HG03432 (cell line): ENCODE measurements at regions not wholly inside any gene's neighbourhood (a gene's known extent, or its start where the extent isn't known, plus 50 kb on each side); places are given as distances from the start of the nearest gene placed in this dataset.
"Not testable (repeated sequence)": the region's sequence is repeated elsewhere in the genome, so short reads cannot be mapped to it uniquely, and the experiment has no call there.

Experiments
- ATAC-seq: cut with Tn5 transposase; IDR thresholded peaks from one replicate; pipeline ENCODE4 v1.9.1; 2021; ENCODE audit warnings: mild to moderate bottlenecking, moderate library complexity; ENCODE audit not compliant: unreplicated experiment

DNA sequence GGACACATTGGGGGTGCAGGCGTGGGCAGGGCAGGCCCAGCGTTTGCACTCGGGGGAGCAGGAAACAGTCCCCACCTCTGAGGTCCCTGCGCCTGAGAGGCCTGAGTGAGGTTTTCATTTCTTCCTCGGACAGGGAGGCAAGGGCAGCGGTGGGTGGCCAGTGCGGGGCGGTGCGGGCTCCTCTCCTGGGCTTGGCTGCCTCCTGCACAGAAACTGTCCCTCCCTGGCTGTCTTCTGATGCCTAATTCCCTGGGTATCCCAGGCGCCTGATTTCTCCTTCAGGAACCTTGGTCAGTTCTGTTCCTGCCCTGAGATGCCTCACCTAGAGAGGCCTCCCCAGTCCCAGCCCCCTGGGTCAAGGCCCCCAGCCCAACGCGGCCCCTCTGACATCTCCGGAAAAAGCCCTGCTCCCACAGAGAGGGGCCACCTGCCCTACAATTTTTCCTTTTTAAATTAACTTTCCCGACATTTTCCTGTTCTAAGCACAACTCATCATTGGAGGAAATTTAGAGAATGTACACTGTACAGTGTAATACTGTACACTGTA, 260.3 kb downstream of the ADGRD1 start:
- ATAC-seq: no peak

DNA sequence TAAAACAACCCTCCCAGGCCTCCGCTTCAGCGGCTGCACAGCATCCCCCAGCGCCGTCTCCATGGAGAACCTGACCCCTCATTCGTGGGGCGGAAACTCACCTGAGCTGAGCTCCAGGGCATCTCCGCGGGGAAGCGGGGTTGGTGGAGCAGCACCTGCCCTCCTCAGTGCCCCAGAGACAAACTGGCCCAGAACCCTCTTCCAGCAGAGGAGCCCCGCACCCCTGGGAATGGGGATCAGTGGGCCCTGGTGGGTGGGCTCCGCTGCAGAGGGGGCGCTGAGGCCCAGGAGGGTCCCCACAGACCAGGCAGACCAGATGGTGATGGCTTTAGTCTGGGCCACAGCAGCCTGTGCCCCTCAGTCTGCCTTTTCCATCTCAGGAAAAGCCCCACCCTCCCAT, 261.2 kb downstream of the ADGRD1 start:
- ATAC-seq: not testable (repeated sequence)

DNA sequence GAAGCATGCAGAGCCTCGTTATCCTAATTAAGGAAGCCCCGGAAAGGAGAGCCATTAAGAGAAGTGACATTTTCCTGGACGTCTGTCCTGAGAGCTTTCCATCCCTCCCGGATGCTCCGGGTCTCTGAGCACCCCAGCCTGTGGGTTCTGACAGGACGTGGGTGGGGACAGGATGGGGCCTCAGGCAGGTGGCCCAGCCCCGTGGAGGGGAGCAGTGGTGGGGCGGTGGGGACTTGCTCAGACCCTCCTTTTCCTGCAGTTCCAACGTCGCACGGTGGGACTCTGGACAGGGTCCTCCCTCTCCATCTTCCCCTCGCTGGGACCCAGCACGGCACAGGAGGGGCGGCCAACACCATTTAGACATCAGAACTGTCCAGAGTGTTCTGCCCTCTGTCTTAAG, 262.9 kb downstream of the ADGRD1 start:
- not testable (repeated sequence) for ATAC-seq

- ATAC-seq: no peak
Observed at GRCh38 chr12:131217024-131217586, 263.4 kb downstream of the ADGRD1 start.

- peak; percentile 40 for ATAC-seq
Observed at GRCh38 chr12:131218026-131218922, 264.6 kb downstream of the ADGRD1 start.

- ATAC-seq: peak; percentile 15
Observed at GRCh38 chr12:131218923-131219669, 265.4 kb downstream of the ADGRD1 start.

GRCh38 chr12:131219670-131220330, 266.1 kb downstream of the ADGRD1 start:
- no peak for ATAC-seq

GRCh38 chr12:131220331-131220685, 266.6 kb downstream of the ADGRD1 start:
- no peak for ATAC-seq

DNA sequence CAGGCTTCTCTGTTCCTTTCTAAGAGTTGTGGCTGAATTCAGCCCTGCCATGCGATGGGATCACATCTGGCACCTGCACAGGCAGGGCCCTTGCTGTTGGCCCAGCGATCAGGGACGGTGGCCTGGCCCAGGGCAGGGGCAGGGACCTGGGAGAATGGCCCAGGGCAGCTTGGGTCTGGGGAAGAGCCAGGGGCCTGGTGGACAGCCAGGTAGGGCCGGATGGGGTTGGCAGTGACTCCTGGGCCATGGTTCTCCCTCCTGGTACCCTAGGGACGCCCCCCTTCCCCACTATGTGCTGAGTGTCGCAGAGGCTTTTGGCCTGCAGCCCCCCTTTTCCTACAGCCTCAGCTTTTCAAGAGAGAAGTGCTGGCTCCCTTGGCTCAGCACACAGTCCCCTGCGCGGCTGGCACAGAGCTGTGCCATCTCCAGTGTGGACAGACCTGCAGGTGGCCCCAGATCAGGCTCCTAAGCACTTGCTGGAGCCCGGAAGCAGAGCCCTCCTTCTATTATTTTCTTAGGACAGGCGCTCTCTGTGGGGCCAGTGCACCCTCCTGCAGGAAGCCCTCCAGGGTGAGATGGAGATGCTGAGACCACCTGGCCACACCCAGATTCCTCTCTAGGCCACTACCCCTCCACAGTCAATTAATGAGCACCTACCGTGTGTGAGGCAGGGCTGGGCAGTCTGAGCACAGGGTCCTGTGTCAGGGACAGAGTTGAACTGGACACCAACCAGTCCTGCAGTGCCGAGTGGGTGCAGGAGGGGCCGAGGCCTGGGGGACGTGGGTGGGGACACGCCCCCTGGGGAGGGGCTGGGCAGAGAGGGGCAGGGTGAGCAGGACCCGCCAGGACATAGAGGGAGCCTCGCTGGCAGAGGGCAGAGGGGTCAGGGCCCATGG, 267.6 kb downstream of the ADGRD1 start:
- no peak for ATAC-seq

DNA sequence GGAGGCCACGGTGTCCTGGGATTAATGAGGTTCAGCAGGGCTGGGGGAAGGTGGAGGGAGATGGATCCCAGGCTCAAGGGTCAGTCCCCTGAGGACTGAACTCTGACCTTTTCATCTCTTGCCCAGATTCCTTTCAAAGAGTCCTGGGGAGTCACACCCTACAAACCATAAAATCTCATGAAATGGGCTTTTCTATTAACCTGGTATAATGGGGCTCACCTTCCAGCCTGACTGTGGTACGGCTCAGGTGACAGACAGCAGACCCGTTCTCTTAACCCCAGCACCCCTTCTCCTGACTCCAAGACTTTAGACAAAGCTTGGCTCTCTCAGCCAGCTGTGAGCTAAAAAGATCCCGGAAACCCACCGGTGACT, 268.2 kb downstream of the ADGRD1 start:
- ATAC-seq: no peak

DNA sequence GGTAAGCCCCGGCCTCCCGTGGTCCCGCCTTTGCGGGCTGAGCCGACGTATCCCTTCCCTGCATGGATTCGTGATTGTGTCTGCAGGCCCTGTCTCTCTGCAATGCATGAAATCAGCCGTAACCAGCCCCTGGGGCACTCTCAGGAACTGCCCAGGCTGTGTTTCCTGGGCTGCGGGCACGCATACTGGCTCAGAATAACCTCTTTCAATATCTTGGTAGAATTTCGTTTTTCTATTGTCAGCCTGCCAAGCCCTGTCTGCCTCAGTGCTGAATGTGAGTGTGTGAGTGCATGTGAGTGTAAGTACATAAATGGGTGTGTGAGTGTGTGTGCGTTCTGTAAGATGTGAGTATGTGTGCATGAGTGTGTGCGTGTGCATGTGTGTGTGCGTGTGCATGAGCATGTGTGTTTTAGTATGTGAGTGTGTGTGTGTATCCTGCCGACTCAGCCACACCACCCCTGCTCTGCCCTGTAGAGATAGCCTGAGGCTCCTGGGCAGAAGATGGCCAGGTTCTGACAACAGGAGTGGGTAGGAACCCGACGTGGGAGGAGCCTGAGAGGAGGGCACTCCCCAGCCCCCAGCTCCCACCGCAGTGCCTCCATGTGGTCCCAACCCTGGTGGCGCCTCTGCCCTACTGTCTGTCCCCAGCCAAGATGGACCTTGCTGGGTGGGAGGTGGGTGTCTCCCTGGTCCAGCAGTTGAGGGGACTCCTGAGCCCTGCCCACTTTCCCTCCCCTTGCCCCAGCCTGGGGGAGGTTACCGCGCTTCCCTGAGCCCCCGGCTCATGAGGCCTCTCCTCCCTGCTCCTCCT, 268.8 kb downstream of the ADGRD1 start:
- peak; percentile 57 for ATAC-seq

GRCh38 chr12:131223171-131223761, 269.6 kb downstream of the ADGRD1 start:
- no peak for ATAC-seq

- ATAC-seq: no peak
Observed at GRCh38 chr12:131223791-131224225, 270.1 kb downstream of the ADGRD1 start.

DNA sequence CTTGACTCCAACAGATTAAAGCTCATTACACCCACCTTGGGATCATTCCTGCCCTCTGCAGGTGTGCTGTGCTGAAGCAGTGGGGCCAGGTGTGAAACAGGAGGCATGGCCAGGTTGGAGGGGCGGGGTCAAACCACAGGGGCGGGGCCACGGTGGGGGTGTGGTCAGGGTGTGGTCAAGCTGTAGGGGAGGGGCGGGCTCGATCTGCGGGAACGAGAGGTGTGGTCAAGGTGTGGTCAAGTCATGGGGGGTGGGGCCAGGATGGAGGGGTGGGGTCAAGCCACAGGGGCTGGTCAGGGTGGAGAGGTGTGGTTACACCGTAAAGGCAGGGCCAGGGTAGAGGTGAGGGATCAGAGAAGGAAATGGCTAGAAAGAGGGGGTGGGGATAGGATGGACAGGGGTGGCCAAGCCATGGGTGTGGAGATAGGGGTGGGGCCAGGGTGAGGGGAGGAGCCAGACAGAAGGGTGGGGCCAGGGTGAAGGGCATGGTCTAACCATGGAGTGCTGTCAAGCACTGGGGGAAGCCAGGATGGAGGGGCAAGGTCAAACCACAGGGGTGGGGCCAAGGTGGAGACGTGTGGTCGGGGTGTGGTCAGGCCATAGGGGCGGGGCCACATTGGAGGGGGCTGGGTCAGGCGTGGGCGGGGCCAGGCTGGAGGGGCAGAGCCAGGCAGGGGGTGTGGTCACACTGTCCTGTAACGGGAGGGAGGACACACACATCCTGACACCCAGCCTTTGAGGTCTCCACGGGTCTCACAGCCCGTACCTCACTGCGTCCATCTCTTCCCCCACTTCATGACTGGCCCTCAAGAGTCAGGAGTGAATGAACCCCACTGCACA, 270.7 kb downstream of the ADGRD1 start:
- ATAC-seq: not testable (repeated sequence)

GRCh38 chr12:131225066-131225380, 271.3 kb downstream of the ADGRD1 start:
- ATAC-seq: not testable (repeated sequence)

DNA sequence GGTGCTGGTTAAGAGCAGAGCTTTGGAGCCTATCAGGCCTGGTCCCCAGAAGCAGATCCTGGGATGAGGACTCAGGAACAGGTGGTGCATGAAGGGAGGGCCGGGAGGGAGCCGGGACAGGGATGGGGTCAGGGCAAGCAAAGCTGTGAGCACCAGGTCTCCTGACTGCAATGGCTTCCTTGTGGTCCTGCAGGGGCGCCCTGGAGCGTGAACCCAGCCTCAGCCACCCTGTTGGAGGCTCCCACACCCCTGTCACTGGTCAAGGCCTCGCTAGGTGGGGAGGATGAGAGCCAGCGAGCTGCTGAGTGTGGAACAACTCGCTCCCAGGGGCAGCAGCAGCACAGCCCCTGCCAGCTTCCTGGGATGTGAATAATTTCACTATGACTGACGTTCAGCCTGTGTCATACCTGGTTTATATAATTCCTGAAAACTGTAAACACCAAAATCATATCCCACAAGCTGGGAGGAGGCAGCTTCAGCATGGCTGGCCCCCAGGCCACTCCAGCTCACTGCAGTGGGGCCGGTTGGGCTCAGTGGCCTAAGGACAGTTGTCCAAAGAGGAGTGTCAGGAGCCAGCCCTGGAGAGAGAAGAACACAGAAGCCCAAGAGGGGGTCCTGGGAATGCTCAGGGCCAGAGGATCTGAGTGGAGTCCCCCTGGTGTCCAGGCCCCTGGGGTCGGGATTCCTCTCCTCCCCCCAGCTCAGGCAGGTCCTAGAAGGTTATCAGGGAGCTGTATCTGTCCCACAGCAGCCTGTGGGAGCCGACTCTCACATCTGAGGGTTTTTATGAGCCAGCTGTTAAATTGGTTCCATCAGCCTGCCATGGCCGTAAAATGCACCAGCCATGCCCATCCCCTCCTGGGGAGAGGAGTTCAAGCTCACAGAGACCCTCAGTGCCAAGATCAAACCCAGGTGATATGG, 272.9 kb downstream of the ADGRD1 start:
- no peak for ATAC-seq

GRCh38 chr12:131227641-131228040, 273.9 kb downstream of the ADGRD1 start:
- ATAC-seq: not testable (repeated sequence)
